Uterus (tissue), 3 donors: ENCODE measurements at regions not wholly inside any gene's neighbourhood (a gene's known extent, or its start where the extent isn't known, plus 50 kb on each side); places are given as distances from the start of the nearest gene placed in this dataset.
"Not testable (repeated sequence)": the region's sequence is repeated elsewhere in the genome, so short reads cannot be mapped to it uniquely, and the experiment has no call there.

Experiments used
- DNase-seq, 2 donors: peaks; one replicate each; pipeline ENCODE4 v3.0.0-alpha.2; 2019 to 2020
- H3K27ac ChIP-seq, 2 donors: fragments of 200-600 bp; sonication (generic); 1 replicate in 1 of 2; 2 replicates in 1 of 2; pipeline ENCODE4 v1.5.1; 2016 to 2018
- H3K27me3 ChIP-seq, 2 donors: fragments of 200-600 bp; sonication (generic); one replicate each; pipeline ENCODE4 v1.5.1; 2018 to 2019; ENCODE audit warnings: control low read depth in 1 of 2
- H3K36me3 ChIP-seq, 2 donors: fragments of 200-600 bp; sonication (generic); one replicate each; pipeline ENCODE4 v1.5.1; 2019; ENCODE audit warnings: control low read depth in 1 of 2
- H3K4me1 ChIP-seq, 2 donors: fragments of 200-600 bp; sonication (generic); one replicate each; pipeline ENCODE4 v1.5.1; 2018 to 2019; ENCODE audit warnings: control low read depth in 1 of 2
- H3K4me3 ChIP-seq, 2 donors: fragments of 200-600 bp; sonication (generic); 1 replicate in 1 of 2; 2 replicates in 1 of 2; pipeline ENCODE4 v1.5.1; 2018 to 2019; ENCODE audit warnings: mild to moderate bottlenecking in 1 of 2
- H3K9me3 ChIP-seq, 2 donors: fragments of 200-600 bp; sonication (generic); one replicate each; pipeline ENCODE4 v1.5.1; 2019; ENCODE audit warnings: control low read depth in 1 of 2
- POLR2A ChIP-seq, 2 donors: fragments of 450-650 bp; IDR thresholded peaks; one replicate each; pipeline ENCODE4 v1.6.1; 2016; ENCODE audit warnings: antibody characterized with exemption in 2 of 2, mild to moderate bottlenecking in 1 of 2, moderate library complexity in 1 of 2
- intact Hi-C: fragments of 100-400 bp; cut with DNase I; formaldehyde crosslinking; loops from one replicate; pipeline ENCODE4 v1.15.1; 2023; ENCODE audit warnings: low total_unique reads
- TF ChIP-seq, protein P1 (sequence below), 4 experiments: fragments of 200-600 bp in 2 of 4; fragments of 450-650 bp in 2 of 4; sonication (generic) in 2 of 4; IDR thresholded peaks; one replicate each; pipeline ENCODE4 v1.5.1; 2016 to 2019; ENCODE audit warnings: antibody characterized with exemption in 4 of 4, mild to moderate bottlenecking in 2 of 4, moderate library complexity in 1 of 4
- donor health status: DM: yes; HTN: yes; CAD: no.

- Histone ChIP-seq H3K4me1 (no peaks in the 10 kb centered on the region), H3K27ac (no peak overlapping the region), H3K36me3 (no peaks in the 10 kb centered on the region), H3K27me3 (no peaks in the 10 kb centered on the region), H3K9me3 (no peaks in the 10 kb centered on the region), H3K4me3 (no peak overlapping the region)
- TF ChIP-seq, protein P1, sequence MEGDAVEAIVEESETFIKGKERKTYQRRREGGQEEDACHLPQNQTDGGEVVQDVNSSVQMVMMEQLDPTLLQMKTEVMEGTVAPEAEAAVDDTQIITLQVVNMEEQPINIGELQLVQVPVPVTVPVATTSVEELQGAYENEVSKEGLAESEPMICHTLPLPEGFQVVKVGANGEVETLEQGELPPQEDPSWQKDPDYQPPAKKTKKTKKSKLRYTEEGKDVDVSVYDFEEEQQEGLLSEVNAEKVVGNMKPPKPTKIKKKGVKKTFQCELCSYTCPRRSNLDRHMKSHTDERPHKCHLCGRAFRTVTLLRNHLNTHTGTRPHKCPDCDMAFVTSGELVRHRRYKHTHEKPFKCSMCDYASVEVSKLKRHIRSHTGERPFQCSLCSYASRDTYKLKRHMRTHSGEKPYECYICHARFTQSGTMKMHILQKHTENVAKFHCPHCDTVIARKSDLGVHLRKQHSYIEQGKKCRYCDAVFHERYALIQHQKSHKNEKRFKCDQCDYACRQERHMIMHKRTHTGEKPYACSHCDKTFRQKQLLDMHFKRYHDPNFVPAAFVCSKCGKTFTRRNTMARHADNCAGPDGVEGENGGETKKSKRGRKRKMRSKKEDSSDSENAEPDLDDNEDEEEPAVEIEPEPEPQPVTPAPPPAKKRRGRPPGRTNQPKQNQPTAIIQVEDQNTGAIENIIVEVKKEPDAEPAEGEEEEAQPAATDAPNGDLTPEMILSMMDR (IDR thresholded peaks at IDR 0.05) = no peak
- no peak for TF ChIP-seq POLR2A (IDR thresholded peaks at IDR 0.05)
- intact Hi-C loops = no loop called here
- no peak for DNase-seq
Measured at GRCh38 chr5:28945859-28946258, 1907.5 kb upstream of the CDH9 start.

- H3K27me3 ChIP-seq, H3K27ac ChIP-seq, H3K9me3 ChIP-seq, DNase-seq, intact Hi-C loops, H3K36me3 ChIP-seq, H3K4me1 ChIP-seq, H3K4me3 ChIP-seq: not testable (repeated sequence)
Measured at GRCh38 chr5:28929366-28929765, 1891.0 kb upstream of the CDH9 start.

GRCh38 chr5:28928327-28928790 is 1890.0 kb upstream of the CDH9 start:
- intact Hi-C loops, H3K9me3 ChIP-seq, H3K27me3 ChIP-seq, H3K4me1 ChIP-seq, H3K36me3 ChIP-seq, H3K27ac ChIP-seq, DNase-seq, H3K4me3 ChIP-seq: not testable (repeated sequence)

GRCh38 chr5:28927559-28928326 is 1889.4 kb upstream of the CDH9 start:
- no peaks in the 10 kb centered on the region for H3K36me3 ChIP-seq
- intact Hi-C loops = no loop called here
- no peak for DNase-seq

GRCh38 chr5:28926422-28926821 is 1888.0 kb upstream of the CDH9 start:
- DNase-seq = no peak
- H3K27ac ChIP-seq = no peak overlapping the region
- no peaks in the 10 kb centered on the region for H3K4me1 ChIP-seq
- intact Hi-C loops = no loop called here
- H3K4me3 ChIP-seq = no peak overlapping the region
- H3K27me3 ChIP-seq = no peaks in the 10 kb centered on the region
- no peaks in the 10 kb centered on the region for H3K9me3 ChIP-seq
- TF ChIP-seq, protein P1 (IDR thresholded peaks at IDR 0.05) = no peak
- TF ChIP-seq POLR2A (IDR thresholded peaks at IDR 0.05) = no peak
- no peaks in the 10 kb centered on the region for H3K36me3 ChIP-seq

More at GRCh38 chr5:28927559-28928326, 1889.4 kb upstream of the CDH9 start:
- Histone ChIP-seq H3K27ac (no peak overlapping the region), H3K4me3 (no peak overlapping the region), H3K27me3 (no peaks in the 10 kb centered on the region), H3K9me3 (no peaks in the 10 kb centered on the region), H3K4me1 (no peaks in the 10 kb centered on the region)
- no peak for TF ChIP-seq POLR2A (IDR thresholded peaks at IDR 0.05)
- TF ChIP-seq, protein P1 (IDR thresholded peaks at IDR 0.05) = no peak

GRCh38 chr5:28917631-28918030 is 1879.2 kb upstream of the CDH9 start:
- Histone ChIP-seq H3K36me3 (no peaks in the 10 kb centered on the region), H3K9me3 (no peaks in the 10 kb centered on the region), H3K4me3 (no peak overlapping the region), H3K27me3 (no peaks in the 10 kb centered on the region), H3K4me1 (no peaks in the 10 kb centered on the region), H3K27ac (no peak overlapping the region)
- intact Hi-C loops = no loop called here
- TF ChIP-seq, protein P1 (IDR thresholded peaks at IDR 0.05) = no peak
- TF ChIP-seq POLR2A (IDR thresholded peaks at IDR 0.05) = no peak
- no peak for DNase-seq
